Progenitor cell of endocrine pancreas (in vitro differentiated cells): ENCODE measurements at regions not wholly inside any gene's neighbourhood (a gene's known extent, or its start where the extent isn't known, plus 50 kb on each side); places are given as distances from the start of the nearest gene placed in this dataset.

Experiments
- DNase-seq: peaks from one replicate; pipeline ENCODE4 v3.0.0; 2021; ENCODE audit warnings: low spot score; ENCODE audit not compliant: unreplicated experiment
- H3K27ac Mint-ChIP-seq: 2 replicates; pipeline ENCODE4 v1.8.0; 2021; ENCODE audit warnings: mild to moderate bottlenecking, moderate library complexity, mixed read lengths
- H3K27me3 Mint-ChIP-seq: 2 replicates; pipeline ENCODE4 v1.8.0; 2021; ENCODE audit warnings: mixed read lengths
- H3K36me3 Mint-ChIP-seq: 2 replicates; pipeline ENCODE4 v1.8.0; 2022; ENCODE audit warnings: mixed read lengths; ENCODE audit not compliant: insufficient read depth
- H3K4me1 Mint-ChIP-seq: 2 replicates; pipeline ENCODE4 v1.8.0; 2021; ENCODE audit warnings: low read depth, mixed read lengths
- H3K4me3 Mint-ChIP-seq: 2 replicates; pipeline ENCODE4 v1.8.0; 2021; ENCODE audit warnings: low read depth, mild to moderate bottlenecking, moderate library complexity, mixed read lengths
- H3K9me3 Mint-ChIP-seq: 2 replicates; pipeline ENCODE4 v1.8.0; 2021; ENCODE audit warnings: low read depth, mixed read lengths
- TF ChIP-seq, protein P1 (sequence below): fragments of 200-600 bp; sonication (generic); IDR thresholded peaks from one replicate; pipeline ENCODE4 v1.5.0; 2021; ENCODE audit warnings: antibody characterized with exemption, mild to moderate bottlenecking; ENCODE audit not compliant: unreplicated experiment

DNA sequence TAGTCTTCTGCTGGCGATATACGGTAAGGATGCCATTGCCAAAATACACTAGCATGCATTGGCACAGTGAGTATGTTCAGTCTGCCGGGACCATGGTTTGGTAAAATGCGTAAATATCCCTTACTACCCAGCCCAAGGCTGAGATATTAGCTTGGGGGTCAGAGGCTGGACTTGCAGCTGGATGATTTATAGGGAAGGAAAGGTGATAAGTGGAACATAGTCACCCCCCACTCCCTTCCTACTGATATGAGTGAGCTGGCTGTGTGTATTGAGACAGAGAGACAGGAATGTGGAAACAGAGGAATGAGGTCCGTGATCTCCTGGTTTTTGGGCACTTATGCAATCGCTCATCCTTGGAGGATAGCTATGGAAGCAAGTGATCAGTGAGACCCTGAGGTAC lies 642.8 kb downstream of the KCNT2 start:
- H3K27ac Mint-ChIP-seq, result no peak overlapping the region
- no peaks in the 10 kb centered on the region for H3K4me1 Mint-ChIP-seq
- H3K9me3 Mint-ChIP-seq, result no peaks in the 10 kb centered on the region
- no peak for DNase-seq
- TF ChIP-seq, protein P1, sequence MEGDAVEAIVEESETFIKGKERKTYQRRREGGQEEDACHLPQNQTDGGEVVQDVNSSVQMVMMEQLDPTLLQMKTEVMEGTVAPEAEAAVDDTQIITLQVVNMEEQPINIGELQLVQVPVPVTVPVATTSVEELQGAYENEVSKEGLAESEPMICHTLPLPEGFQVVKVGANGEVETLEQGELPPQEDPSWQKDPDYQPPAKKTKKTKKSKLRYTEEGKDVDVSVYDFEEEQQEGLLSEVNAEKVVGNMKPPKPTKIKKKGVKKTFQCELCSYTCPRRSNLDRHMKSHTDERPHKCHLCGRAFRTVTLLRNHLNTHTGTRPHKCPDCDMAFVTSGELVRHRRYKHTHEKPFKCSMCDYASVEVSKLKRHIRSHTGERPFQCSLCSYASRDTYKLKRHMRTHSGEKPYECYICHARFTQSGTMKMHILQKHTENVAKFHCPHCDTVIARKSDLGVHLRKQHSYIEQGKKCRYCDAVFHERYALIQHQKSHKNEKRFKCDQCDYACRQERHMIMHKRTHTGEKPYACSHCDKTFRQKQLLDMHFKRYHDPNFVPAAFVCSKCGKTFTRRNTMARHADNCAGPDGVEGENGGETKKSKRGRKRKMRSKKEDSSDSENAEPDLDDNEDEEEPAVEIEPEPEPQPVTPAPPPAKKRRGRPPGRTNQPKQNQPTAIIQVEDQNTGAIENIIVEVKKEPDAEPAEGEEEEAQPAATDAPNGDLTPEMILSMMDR, result no peak
- H3K36me3 Mint-ChIP-seq, result no peaks in the 10 kb centered on the region
- no peak overlapping the region for H3K4me3 Mint-ChIP-seq
- no peaks in the 10 kb centered on the region for H3K27me3 Mint-ChIP-seq

DNA sequence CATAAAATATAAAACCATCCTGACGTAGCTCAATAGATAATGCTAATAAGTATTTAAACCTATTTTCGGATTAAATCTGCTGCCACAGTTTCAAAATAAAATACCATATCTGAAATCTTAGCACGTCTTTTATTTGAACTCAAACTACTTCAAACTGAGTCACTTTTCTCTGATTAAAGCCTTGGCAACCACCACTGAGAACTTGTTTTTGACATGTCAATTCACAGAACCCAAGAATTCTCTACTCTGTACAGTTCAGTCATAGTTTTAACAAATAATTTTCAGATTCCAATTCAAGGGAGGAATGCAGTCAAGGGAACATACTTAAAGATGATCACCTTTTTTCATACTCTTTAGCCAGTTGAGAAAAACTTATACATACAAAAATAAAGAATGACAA lies 643.2 kb downstream of the KCNT2 start:
- Mint-ChIP-seq H3K27ac (no peak overlapping the region), H3K9me3 (no peaks in the 10 kb centered on the region)

DNA sequence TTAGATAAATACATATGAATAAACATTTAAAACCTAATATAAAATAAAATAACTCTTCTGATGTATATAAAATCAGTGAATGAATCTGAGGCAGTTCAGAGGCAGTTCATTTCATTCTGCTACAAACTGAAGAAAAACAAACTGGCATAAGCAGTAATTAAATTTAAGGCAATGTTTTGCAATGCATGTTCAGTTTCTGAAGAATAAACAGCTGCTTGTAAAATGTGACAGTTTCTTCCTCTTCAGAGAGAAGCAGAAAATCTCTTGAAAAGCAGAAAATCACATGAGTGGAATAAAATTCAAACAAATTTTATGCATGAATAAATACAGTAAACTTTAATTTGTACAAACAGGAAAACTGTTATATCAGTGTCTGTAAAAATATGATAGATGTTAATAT lies 643.7 kb downstream of the KCNT2 start:
- no peaks in the 10 kb centered on the region for H3K36me3 Mint-ChIP-seq
- TF ChIP-seq, protein P1, result no peak

More for the DNA sequence above, 643.2 kb downstream of the KCNT2 start:
- Mint-ChIP-seq H3K4me3 (no peak overlapping the region), H3K36me3 (no peaks in the 10 kb centered on the region), H3K4me1 (no peaks in the 10 kb centered on the region), H3K27me3 (no peaks in the 10 kb centered on the region)
- TF ChIP-seq, protein P1, result no peak
- DNase-seq, result no peak

DNA sequence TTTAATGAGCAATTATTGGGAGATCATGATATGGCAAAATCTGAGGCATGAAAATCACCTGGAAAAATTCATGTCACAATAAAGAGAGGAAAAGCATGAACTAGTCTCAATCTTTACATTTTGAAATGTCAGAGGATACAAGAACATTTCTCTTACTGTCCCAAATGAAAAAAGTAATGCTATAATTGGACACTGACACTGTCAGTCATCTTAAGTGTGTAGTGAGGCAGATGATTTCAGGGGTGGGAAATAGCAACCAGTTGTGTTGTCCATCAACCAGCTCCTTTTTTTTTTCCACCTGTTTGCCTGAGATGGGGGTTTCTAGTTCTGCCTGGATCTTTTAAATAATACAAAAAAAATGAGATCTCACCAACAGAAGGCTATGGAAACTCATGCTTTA lies 646.2 kb downstream of the KCNT2 start:
- Mint-ChIP-seq H3K9me3 (no peaks in the 10 kb centered on the region), H3K36me3 (no peaks in the 10 kb centered on the region), H3K4me3 (no peak overlapping the region), H3K27ac (no peak overlapping the region), H3K4me1 (no peaks in the 10 kb centered on the region), H3K27me3 (no peaks in the 10 kb centered on the region)
- TF ChIP-seq, protein P1, result no peak
- DNase-seq, result no peak

More for the DNA sequence above, 643.7 kb downstream of the KCNT2 start:
- no peak overlapping the region for H3K27ac Mint-ChIP-seq
- H3K9me3 Mint-ChIP-seq, result no peaks in the 10 kb centered on the region
- H3K27me3 Mint-ChIP-seq, result no peaks in the 10 kb centered on the region
- no peak for DNase-seq
- H3K4me3 Mint-ChIP-seq, result no peak overlapping the region
- no peaks in the 10 kb centered on the region for H3K4me1 Mint-ChIP-seq

DNA sequence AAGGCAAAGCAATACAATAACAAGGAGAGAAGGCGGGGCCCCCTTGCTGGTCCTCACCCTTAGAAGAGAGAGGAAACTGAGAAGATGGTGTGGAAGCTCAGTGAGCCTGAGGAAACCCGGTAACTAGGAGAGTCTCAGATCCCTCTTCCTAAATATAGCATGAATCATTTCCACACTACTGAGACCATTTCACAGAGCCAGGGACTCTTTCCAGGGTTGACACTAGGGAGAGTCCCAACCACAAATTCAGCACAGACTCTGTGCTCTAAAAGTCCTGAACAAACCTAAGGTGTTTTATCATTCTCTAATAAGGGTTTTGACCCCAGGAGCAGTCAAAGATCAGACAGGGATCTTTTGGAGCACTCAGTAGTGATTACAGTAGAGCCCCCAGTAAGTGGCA lies 647.7 kb downstream of the KCNT2 start:
- TF ChIP-seq, protein P1, result no peak
- Mint-ChIP-seq H3K27me3 (no peaks in the 10 kb centered on the region), H3K9me3 (no peaks in the 10 kb centered on the region), H3K4me1 (no peaks in the 10 kb centered on the region), H3K36me3 (no peaks in the 10 kb centered on the region), H3K4me3 (no peak overlapping the region), H3K27ac (no peak overlapping the region)
- DNase-seq, result no peak
